ENCODE measurements at regions not wholly inside any gene's neighbourhood (a gene's known extent, or its start where the extent isn't known, plus 50 kb on each side); places are given as distances from the start of the nearest gene placed in this dataset.

DNA sequence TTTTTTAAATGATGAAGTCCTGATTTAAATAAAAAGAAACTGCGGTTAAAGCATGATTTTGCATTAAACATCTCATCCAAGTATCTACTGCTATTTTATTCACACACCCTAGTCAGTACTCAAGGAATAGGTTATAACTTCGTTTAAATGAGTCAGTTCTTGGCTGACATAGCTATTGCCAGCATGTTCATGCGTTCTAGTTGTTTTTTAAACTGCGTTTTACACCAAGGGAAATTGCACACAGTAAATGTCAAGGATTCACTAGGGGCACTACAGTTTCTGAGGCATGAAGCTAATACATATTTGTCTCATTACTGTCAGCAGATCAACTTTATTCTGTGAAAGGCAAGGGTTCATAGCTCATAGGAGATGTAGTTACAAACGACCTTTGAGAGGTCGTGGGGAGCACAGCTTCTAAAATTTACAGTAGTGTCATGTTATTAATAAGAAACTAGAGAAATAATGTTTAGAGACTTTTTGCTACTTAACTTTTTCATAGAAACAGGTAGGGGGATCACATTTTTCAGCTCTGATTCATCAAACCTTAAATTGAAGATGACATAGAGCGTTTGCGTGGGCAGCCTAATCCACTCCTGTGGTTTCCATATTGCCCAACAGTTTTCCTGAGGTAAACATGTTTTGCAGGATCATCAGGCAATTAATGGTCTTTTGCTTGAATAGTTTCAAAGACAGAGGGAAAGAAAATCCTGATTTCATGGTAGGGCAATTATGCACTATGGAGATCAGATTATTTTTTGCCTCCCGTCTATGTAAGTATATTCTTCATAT is 2222.7 kb upstream of the WWC1 start:
- Mint-ChIP-seq H3K9me3 (no peaks in the 10 kb centered on the region), H3K27ac (no peak overlapping the region), H3K27me3 (ENCODE audit: insufficient read depth) (no peaks in the 10 kb centered on the region), H3K4me1 (peaks cover 29% of the 10 kb centered on the region), H3K4me3 (no peak overlapping the region), H3K36me3 (ENCODE audit: low read depth) (no peaks in the 10 kb centered on the region)
- no peak for DNase-seq
- no peak overlapping the region for H3K27ac ChIP-seq (ENCODE audit: low read depth, low read length)
- H3K27me3 ChIP-seq (ENCODE audit: control insufficient read depth, insufficient read depth, low read length, poor library complexity, severe bottlenecking): no peaks in the 10 kb centered on the region
- TF ChIP-seq, protein P1, sequence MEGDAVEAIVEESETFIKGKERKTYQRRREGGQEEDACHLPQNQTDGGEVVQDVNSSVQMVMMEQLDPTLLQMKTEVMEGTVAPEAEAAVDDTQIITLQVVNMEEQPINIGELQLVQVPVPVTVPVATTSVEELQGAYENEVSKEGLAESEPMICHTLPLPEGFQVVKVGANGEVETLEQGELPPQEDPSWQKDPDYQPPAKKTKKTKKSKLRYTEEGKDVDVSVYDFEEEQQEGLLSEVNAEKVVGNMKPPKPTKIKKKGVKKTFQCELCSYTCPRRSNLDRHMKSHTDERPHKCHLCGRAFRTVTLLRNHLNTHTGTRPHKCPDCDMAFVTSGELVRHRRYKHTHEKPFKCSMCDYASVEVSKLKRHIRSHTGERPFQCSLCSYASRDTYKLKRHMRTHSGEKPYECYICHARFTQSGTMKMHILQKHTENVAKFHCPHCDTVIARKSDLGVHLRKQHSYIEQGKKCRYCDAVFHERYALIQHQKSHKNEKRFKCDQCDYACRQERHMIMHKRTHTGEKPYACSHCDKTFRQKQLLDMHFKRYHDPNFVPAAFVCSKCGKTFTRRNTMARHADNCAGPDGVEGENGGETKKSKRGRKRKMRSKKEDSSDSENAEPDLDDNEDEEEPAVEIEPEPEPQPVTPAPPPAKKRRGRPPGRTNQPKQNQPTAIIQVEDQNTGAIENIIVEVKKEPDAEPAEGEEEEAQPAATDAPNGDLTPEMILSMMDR (conservative IDR thresholded peaks at IDR 0.05): no peak
- 94 to 95% methylated on average over 5 to 8 of the region's 9 CpGs for WGBS, 2 experiments (ENCODE audit: insufficient coverage in 1 of 2, insufficient read length in 1 of 2)
- no peak overlapping the region for H3K4me3 ChIP-seq (ENCODE audit: low read length)
- no peak overlapping the region for H3K9ac ChIP-seq (ENCODE audit: extremely low read depth, low read length, poor library complexity, severe bottlenecking)
- H3K9me3 ChIP-seq (ENCODE audit: control insufficient read depth, low read length): no peaks in the 10 kb centered on the region
- no peaks in the 10 kb centered on the region for H3K36me3 ChIP-seq (ENCODE audit: control insufficient read depth, insufficient read depth, low read length)
- H3K4me1 ChIP-seq (ENCODE audit: control insufficient read depth, insufficient read depth, low read length): no peaks in the 10 kb centered on the region

DNA sequence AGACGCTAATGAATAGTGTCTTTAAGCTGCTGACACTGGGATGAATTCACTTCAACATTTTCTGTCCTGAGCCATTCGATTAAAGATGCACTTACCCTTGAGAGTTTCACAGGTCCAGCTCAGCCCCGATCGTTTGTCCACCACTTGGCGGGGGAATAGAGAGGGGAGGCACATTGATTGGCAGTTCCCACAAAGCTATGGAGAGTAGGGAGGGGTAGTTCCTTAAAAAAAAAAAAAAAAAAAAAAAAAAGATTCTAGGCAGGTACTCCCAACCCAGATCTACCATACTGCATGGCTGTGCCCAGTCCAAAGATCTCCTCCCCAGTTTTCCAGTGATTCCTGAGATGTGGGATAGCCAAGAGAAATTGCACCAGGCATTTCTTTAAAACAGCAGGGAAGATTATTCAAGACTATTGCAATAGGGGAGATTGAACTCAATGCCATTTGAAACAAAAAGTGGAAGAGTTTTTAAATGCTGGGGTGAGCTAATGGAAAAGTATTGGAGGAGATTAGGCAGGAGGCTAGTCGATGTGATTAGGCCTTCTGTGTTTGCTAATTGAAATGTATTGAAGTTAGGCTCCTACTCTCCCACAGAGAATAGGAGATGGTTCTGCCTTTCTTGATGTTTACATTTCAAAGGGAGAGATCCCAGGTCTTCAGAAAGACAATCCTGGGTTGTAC is 2217.4 kb upstream of the WWC1 start:
- peak overlapping the region; percentile 30 for H3K4me3 Mint-ChIP-seq
- H3K4me1 Mint-ChIP-seq: peaks cover 44% of the 10 kb centered on the region
- peak overlapping the region; percentile 84 for H3K27ac Mint-ChIP-seq
- Histone ChIP-seq H3K4me3 (ENCODE audit: low read length) (no peak overlapping the region), H3K9me3 (ENCODE audit: control insufficient read depth, low read length) (no peaks in the 10 kb centered on the region), H3K4me1 (ENCODE audit: control insufficient read depth, insufficient read depth, low read length) (no peaks in the 10 kb centered on the region), H3K27ac (ENCODE audit: low read depth, low read length) (peak overlapping the region; percentile 30), H3K9ac (ENCODE audit: extremely low read depth, low read length, poor library complexity, severe bottlenecking) (no peak overlapping the region), H3K36me3 (ENCODE audit: control insufficient read depth, insufficient read depth, low read length) (no peaks in the 10 kb centered on the region), H3K27me3 (ENCODE audit: control insufficient read depth, insufficient read depth, low read length, poor library complexity, severe bottlenecking) (no peaks in the 10 kb centered on the region)
- no peaks in the 10 kb centered on the region for H3K9me3 Mint-ChIP-seq
- H3K36me3 Mint-ChIP-seq (ENCODE audit: low read depth): no peaks in the 10 kb centered on the region
- 0 to 26% methylated on average over 1 to 6 of the region's 6 CpGs for WGBS, 2 experiments (ENCODE audit: insufficient coverage in 1 of 2, insufficient read length in 1 of 2)
- TF ChIP-seq, protein P1 (conservative IDR thresholded peaks at IDR 0.05): no peak
- H3K27me3 Mint-ChIP-seq (ENCODE audit: insufficient read depth): no peaks in the 10 kb centered on the region
- peak; percentile 70 for DNase-seq

DNA sequence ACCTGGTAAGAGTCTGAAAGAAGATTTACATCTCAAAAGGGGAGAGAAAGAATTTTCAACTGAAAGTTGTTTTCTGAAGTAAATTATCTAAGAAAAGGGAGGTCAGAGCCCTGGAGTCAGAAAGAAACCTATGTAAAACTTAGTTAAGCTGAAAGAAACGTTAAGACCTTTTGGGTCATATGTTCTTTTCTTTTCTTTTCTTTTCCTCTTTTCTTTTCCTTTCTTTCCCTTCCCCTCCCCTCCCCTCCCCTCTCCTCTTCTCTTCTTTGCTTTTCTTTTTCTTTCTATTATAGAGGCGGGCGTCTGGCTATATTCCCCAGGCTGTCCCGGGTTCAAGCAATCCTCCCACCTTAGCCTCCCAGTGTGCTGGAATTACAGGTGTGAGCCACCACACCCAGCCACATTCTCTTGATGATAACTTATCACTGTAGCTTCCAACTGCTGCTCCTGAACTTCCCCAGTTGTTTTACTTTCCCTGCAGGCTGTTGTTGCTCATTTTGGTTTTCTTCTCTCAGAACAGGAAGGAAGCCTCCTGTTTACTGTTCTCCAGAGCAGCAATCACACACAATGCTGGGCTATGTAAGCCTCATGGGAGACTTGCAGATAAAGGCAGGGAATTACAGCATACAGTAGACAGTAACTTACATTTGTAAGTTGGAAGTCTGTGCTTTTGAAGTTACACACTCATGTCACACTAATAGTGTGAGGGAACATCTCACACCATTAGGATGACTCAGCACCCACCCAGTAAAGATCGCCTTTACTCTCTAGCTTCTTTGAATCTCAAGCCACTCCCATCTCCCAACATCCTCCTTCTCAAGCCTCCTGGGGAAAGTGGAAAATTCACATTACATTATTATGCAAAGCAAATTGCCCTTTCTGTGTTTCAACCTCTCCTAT is 2216.6 kb upstream of the WWC1 start:
- DNase-seq: peak; percentile 78
- Mint-ChIP-seq H3K36me3 (ENCODE audit: low read depth) (no peaks in the 10 kb centered on the region), H3K9me3 (no peaks in the 10 kb centered on the region), H3K4me1 (peaks cover 44% of the 10 kb centered on the region), H3K4me3 (no peak overlapping the region), H3K27ac (peak overlapping the region; percentile 84), H3K27me3 (ENCODE audit: insufficient read depth) (no peaks in the 10 kb centered on the region)
- TF ChIP-seq, protein P1 (conservative IDR thresholded peaks at IDR 0.05): no peak
- no peak overlapping the region for H3K9ac ChIP-seq (ENCODE audit: extremely low read depth, low read length, poor library complexity, severe bottlenecking)
- H3K27ac ChIP-seq (ENCODE audit: low read depth, low read length): peak overlapping the region; percentile 66
- no peaks in the 10 kb centered on the region for H3K9me3 ChIP-seq (ENCODE audit: control insufficient read depth, low read length)
- H3K36me3 ChIP-seq (ENCODE audit: control insufficient read depth, insufficient read depth, low read length): no peaks in the 10 kb centered on the region
- H3K4me3 ChIP-seq (ENCODE audit: low read length): peak overlapping the region; percentile 22
- no peaks in the 10 kb centered on the region for H3K27me3 ChIP-seq (ENCODE audit: control insufficient read depth, insufficient read depth, low read length, poor library complexity, severe bottlenecking)
- 0 to 12% methylated on average over 1 to 5 of the region's 5 CpGs for WGBS, 2 experiments (ENCODE audit: insufficient coverage in 1 of 2, insufficient read length in 1 of 2)
- H3K4me1 ChIP-seq (ENCODE audit: control insufficient read depth, insufficient read depth, low read length): no peaks in the 10 kb centered on the region

Data from endodermal cell (in vitro differentiated cells).